Transverse colon (tissue), 4 donors: ENCODE measurements at regions not wholly inside any gene's neighbourhood (a gene's known extent, or its start where the extent isn't known, plus 50 kb on each side); places are given as distances from the start of the nearest gene placed in this dataset.

Source experiments
- EP300 ChIP-seq: sonication (generic); formaldehyde crosslinking; IDR thresholded peaks from one replicate; pipeline ENCODE4 v1.6.1; 2017; ENCODE audit warnings: antibody characterized with exemption, low read depth
- POLR2A ChIP-seq: fragments of 450-650 bp; IDR thresholded peaks from one replicate; pipeline ENCODE4 v1.6.1; 2016; ENCODE audit warnings: antibody characterized with exemption, mild to moderate bottlenecking, moderate library complexity
- POLR2AphosphoS5 ChIP-seq, 3 donors: sonication (generic); formaldehyde crosslinking; IDR thresholded peaks; one replicate each; pipeline ENCODE4 v1.6.1; 2016; ENCODE audit warnings: antibody characterized with exemption in 3 of 3
- TF ChIP-seq, protein P1 (sequence below), 5 experiments: fragments of 200-600 bp in 3 of 5; fragments of 450-650 bp in 2 of 5; sonication (generic) in 3 of 5; IDR thresholded peaks; 1 replicate in 2 of 5; 2 replicates in 3 of 5; pipeline ENCODE4 v1.5.1; 2016 to 2017; ENCODE audit warnings: antibody characterized with exemption in 5 of 5, inconsistent platforms in 3 of 5, mild to moderate bottlenecking in 2 of 5, moderate library complexity in 1 of 5

DNA sequence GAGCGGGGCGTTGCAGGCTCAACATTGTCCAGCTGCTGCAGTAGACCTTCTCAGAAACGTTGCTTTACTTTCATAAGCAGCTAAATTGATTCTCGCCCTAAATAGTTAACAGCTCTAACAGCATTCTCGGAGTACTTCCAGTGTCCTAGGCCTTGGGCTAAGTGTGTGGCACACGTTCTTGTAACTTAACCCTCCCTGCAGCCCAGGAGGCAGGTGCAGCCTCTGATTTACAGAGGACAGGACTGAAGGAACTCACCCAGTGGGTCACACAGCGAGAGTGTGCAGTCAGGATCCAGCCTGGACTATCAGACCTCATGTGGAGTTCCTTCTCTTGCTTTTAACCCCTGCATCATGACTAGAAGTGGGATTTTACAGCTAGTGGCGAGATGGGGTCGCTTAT lies 312.8 kb upstream of the C2CD4B start:
- TF ChIP-seq, protein P1, sequence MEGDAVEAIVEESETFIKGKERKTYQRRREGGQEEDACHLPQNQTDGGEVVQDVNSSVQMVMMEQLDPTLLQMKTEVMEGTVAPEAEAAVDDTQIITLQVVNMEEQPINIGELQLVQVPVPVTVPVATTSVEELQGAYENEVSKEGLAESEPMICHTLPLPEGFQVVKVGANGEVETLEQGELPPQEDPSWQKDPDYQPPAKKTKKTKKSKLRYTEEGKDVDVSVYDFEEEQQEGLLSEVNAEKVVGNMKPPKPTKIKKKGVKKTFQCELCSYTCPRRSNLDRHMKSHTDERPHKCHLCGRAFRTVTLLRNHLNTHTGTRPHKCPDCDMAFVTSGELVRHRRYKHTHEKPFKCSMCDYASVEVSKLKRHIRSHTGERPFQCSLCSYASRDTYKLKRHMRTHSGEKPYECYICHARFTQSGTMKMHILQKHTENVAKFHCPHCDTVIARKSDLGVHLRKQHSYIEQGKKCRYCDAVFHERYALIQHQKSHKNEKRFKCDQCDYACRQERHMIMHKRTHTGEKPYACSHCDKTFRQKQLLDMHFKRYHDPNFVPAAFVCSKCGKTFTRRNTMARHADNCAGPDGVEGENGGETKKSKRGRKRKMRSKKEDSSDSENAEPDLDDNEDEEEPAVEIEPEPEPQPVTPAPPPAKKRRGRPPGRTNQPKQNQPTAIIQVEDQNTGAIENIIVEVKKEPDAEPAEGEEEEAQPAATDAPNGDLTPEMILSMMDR (IDR thresholded peaks at IDR 0.05): no peak
- no peak for TF ChIP-seq POLR2A
- TF ChIP-seq EP300: no peak
- TF ChIP-seq POLR2AphosphoS5 (IDR thresholded peaks at IDR 0.05): no peak
